GM13977 (cell line): ENCODE measurements at regions not wholly inside any gene's neighbourhood (a gene's known extent, or its start where the extent isn't known, plus 50 kb on each side); places are given as distances from the start of the nearest gene placed in this dataset.

ENCODE experiments used
- DNase-seq: peaks from one replicate; pipeline ENCODE4 v3.0.0; 2012; ENCODE audit warnings: low spot score
- CTCF ChIP-seq: IDR thresholded peaks from 2 replicates; pipeline ENCODE4 v1.5.1; 2012; ENCODE audit warnings: mild to moderate bottlenecking, control low read depth; ENCODE audit not compliant: insufficient read depth; ENCODE audit errors: extremely low read depth, missing control alignments
- in situ Hi-C: fragments of 300-500 bp; cut with MboI; formaldehyde crosslinking; loops from one replicate; pipeline ENCODE4 v1.12.0; 2022; ENCODE audit warnings: low sequenced_read_pairs, low pct_unique_long_range_greater_than_20kb, mixed read lengths, inconsistent platforms; ENCODE audit not compliant: unreplicated experiment

- no peak for TF ChIP-seq CTCF
- no peak for DNase-seq
- in situ Hi-C loops: no loop called here
These were observed 135.2 kb upstream of the TARS1 start for GRCh38 chr5:33305572-33305971.

GRCh38 chr5:33306758-33307157 is 134.0 kb upstream of the TARS1 start:
- TF ChIP-seq CTCF: no peak
- no peak for DNase-seq
- in situ Hi-C loops: no loop called here

- no peak for DNase-seq
- TF ChIP-seq CTCF: no peak
- in situ Hi-C loops: no loop called here
These were observed 132.2 kb upstream of the TARS1 start for GRCh38 chr5:33308586-33308985.

- in situ Hi-C loops: no loop called here
- TF ChIP-seq CTCF: no peak
- no peak for DNase-seq
These were observed 131.7 kb upstream of the TARS1 start for GRCh38 chr5:33309068-33309467.

GRCh38 chr5:33309536-33310345 is 131.0 kb upstream of the TARS1 start:
- no peak for DNase-seq
- TF ChIP-seq CTCF: no peak
- in situ Hi-C loops: no loop called here

GRCh38 chr5:33310451-33310850 is 130.3 kb upstream of the TARS1 start:
- TF ChIP-seq CTCF: no peak
- in situ Hi-C loops: no loop called here
- no peak for DNase-seq
